NB4 (cell line): ENCODE measurements at regions not wholly inside any gene's neighbourhood (a gene's known extent, or its start where the extent isn't known, plus 50 kb on each side); places are given as distances from the start of the nearest gene placed in this dataset.

ENCODE experiments used
- MYC ChIP-seq: IDR thresholded peaks from 2 replicates; pipeline ENCODE4 v1.6.1; 2011; ENCODE audit warnings: low read depth, low read length
- POLR2A ChIP-seq: IDR thresholded peaks from 2 replicates; pipeline ENCODE4 v1.6.1; 2011; ENCODE audit warnings: mild to moderate bottlenecking; ENCODE audit not compliant: insufficient read length; ENCODE audit errors: extremely low read depth
- TF ChIP-seq, protein P1 (sequence below): IDR thresholded peaks from one replicate; pipeline ENCODE4 v1.5.1; 2012; ENCODE audit warnings: low read depth, low read length
- TF ChIP-seq, protein P2 (sequence below): IDR thresholded peaks from 2 replicates; pipeline ENCODE4 v1.6.1; 2011; ENCODE audit warnings: low read depth, low read length

DNA sequence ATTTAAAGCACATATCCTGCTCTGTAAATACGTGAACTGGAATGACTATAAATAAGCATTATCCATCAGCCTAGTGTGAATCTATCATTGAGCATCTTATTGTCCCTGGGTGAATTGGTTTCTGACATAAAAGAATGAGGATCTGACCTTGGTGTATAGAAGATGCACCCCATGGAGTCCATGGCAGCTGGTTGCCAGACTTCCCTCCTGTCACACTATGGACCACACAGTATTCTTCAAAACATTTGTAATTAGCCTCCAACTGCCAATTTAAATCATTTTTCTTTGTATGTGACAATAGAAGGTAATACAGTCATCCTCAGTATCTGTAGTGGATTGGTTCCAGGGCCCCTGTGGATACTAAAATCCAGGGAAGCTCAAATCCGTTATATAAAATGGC is 238.1 kb upstream of the ZWINT start:
- TF ChIP-seq, protein P1, sequence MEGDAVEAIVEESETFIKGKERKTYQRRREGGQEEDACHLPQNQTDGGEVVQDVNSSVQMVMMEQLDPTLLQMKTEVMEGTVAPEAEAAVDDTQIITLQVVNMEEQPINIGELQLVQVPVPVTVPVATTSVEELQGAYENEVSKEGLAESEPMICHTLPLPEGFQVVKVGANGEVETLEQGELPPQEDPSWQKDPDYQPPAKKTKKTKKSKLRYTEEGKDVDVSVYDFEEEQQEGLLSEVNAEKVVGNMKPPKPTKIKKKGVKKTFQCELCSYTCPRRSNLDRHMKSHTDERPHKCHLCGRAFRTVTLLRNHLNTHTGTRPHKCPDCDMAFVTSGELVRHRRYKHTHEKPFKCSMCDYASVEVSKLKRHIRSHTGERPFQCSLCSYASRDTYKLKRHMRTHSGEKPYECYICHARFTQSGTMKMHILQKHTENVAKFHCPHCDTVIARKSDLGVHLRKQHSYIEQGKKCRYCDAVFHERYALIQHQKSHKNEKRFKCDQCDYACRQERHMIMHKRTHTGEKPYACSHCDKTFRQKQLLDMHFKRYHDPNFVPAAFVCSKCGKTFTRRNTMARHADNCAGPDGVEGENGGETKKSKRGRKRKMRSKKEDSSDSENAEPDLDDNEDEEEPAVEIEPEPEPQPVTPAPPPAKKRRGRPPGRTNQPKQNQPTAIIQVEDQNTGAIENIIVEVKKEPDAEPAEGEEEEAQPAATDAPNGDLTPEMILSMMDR = no peak
- TF ChIP-seq, protein P2, sequence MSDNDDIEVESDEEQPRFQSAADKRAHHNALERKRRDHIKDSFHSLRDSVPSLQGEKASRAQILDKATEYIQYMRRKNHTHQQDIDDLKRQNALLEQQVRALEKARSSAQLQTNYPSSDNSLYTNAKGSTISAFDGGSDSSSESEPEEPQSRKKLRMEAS = no peak
- TF ChIP-seq POLR2A (no peak), MYC (no peak)
